HS-5 (cell line): ENCODE measurements at regions not wholly inside any gene's neighbourhood (a gene's known extent, or its start where the extent isn't known, plus 50 kb on each side); places are given as distances from the start of the nearest gene placed in this dataset.

Source experiments
- DNase-seq: peaks from one replicate; pipeline ENCODE4 v3.0.0-alpha.2; 2012; ENCODE audit warnings: low read depth

DNA sequence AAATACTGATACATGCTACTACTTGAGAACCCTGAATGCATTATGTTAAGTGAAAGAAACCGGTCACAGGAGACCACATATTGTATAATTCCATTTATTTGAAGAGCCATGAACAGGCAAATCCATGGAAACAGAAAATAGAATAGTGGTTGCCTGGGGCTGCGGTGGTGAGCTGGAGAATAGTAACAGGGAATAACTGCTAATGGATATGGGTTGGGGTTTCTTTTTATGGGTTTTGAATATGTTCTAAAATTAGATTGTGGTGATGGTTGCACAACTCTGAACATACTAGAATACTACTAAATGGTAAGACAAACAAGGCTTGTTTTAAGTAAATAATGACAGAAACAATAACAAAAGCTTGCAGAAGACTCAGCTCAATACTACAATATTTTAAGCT is 293.0 kb downstream of the BTG1 start:
- no peak for DNase-seq

GRCh38 chr12:91851741-91852477 is 293.7 kb downstream of the BTG1 start:
- no peak for DNase-seq

DNA sequence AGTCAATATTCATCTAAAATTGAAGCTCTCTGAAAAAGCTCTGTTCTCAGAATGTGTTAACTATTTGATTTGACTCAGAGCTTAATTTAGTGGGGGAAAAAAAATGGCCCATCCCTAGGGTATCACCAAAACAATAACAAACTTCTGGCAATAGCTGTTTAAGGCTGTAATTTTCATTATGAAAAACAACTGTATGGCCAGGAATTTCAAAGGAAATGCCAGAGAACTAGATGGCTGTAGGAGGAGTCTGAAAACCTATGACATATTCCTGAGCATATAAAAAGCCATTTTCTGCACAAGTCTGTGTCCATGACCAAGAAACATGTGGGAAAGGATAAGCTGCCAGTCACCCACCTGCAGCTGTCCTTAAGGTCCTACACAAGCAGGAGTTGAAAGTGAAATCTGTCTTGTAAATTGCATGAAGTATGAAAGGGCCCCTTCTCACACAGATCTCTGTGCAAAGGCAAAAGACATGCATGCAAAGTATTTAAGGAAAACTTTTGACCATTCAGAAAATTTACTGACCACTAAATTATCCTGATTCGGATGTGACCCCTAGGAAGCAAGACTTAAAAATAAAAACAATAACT is 299.1 kb downstream of the BTG1 start:
- DNase-seq = no peak

- no peak for DNase-seq
Measured at GRCh38 chr12:91845365-91845764, 300.3 kb downstream of the BTG1 start.

GRCh38 chr12:91841822-91842221 is 303.8 kb downstream of the BTG1 start:
- DNase-seq = no peak

DNA sequence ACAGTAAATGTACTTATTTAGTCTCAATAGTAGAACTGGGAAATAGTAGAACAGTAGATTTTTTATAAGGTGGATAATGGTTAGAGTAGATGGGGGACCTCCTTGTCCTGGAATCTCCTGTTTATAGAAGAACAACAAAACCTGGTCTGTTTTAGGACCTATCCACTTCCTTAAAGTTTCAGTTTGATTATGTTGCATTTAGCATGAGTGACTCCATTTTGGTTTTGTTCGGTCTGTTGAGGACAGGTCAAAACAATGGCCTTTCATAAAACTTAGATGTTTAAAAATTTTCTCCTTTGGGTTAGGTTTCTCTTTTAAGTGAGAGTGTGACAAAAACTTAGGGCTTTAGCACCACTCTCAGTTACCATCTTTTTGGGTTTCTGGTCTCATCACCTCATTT is 308.9 kb downstream of the BTG1 start:
- DNase-seq = no peak

- no peak for DNase-seq
Measured at GRCh38 chr12:91836264-91836663, 309.4 kb downstream of the BTG1 start.

- no peak for DNase-seq
Measured at GRCh38 chr12:91835693-91836092, 310.0 kb downstream of the BTG1 start.

GRCh38 chr12:91833780-91834359 is 311.8 kb downstream of the BTG1 start:
- no peak for DNase-seq

DNA sequence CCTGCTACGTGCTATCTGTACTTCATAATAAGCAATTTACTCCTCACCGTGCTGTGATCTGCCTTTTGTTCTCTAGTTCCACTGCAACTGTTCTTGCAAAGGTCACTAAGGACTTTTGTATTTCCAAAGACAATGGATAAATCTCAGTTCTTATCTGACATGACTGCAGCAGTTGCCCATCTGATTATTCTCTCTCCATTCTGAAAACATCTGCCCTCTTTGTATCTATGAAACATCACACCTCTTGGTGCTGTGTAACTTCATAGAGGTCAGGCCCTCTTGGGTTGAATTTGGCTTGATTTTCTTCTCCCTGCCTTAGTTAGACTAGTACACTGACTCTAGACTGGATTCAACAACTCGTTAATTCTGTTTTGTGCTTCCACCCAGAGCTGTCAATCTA is 319.6 kb downstream of the BTG1 start:
- DNase-seq = no peak

- no peak for DNase-seq
Measured at GRCh38 chr12:91824991-91825390, 320.7 kb downstream of the BTG1 start.

DNA sequence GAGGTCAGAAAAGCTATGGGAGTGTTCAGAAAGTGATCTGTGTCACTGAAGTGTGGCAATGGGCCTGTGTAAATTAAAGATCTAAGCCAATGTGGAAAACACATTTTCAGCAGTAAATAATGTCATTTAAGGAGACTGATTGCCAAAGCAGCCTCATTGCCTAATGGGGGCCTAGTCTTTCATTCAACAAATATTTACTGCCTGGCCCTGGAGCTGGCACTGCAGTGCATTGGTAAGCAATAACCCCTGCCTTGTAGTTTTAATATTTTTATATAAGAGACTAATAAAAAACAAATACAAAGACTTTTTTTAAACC is 326.6 kb downstream of the BTG1 start:
- DNase-seq = no peak

DNA sequence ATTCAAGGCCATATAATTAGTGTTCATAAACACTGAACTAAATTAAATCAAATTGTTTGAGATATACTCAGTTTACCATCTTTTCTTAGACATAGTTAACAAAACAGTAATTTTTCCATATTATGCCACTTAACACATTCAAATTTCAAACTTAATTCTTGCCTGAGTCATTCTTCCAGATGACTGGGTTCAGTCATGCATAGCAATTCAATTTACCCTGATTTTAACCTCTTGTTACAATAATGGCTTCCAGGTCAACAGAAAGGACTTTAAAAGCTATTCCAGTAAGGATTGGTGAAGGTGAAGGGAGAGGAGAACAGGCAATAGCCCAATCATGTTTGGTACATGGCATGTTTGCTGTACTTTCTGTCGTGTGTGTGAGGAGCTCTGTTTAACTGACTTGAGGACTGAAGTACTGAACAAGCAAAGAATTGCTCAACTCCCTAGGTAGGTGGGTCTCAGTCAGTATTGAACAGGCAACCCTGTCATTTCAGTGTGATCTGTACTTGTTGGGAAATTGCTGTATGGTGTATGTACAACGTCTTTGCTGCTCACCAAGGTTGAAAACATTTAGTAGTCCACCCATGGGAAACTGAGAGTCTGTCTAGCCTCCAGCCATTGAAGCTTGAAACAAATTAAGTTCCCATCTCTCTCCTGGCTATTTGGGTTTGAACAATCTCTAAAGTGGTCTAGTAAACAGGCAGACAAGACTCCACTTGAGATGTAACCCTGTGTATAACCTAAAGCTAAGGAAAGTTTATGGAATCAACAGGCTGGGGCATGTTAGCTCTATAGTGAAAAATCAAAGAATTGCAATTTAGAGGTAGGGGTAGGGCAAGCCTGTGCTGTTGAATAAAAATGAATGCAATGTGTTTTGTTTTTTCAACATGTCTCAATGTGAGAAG is 327.2 kb downstream of the BTG1 start:
- DNase-seq = no peak

DNA sequence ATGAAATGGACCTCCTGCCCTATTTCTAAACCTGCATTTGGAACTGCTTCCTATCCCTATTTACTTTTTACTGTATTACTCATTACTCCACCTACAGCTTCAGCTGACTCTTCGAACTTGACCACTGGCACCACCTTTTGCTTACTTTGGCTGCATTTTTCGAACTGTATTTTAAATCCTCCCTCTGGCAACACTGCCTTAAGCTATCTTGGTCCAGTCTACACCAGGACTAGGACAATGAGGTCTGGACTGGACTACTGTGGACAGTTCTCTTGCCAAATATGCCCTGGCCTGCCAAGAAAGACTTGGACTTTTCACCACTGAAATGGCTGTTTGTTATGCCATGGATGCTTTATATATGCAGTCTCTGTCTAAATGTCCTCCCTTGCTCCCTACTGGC is 328.1 kb downstream of the BTG1 start:
- DNase-seq = no peak

- peak; percentile 24 for DNase-seq
Measured at GRCh38 chr12:91813701-91814100, 331.9 kb downstream of the BTG1 start.

DNA sequence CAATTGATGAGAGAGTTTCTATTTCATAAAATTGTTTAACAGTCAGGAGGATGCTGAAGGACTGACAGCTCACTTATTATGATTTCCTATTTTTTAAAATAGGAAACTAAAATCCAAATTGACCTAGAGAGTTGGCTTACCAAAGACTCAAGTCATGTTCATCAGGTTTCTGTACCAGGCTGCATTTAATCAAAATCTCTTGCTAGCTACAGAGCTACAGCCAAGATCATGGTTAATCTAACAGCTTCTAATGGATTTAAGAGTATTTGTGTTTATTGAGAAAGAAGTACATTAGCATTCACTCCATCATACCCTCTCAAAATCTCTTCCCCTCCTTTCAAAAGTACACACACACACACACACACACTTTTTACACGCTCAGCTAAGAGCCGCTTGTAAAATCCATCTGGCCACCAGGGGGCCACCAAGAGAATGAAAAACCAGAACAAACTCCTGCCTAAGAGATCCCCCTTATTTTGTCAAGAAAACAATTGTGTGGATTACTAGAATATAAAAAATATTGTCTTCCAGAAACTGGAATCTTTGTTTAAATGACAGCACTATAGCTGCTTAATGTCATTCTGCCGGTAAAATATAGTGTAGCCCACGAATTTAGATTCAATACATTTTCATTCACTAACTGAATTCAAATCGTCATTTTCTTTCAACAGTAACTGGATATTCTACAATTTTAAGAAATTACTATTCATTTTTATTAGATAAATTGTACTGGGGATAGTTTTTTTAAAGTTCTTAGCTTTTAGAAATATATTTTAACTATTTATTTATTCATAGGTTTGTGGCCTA is 334.0 kb downstream of the BTG1 start:
- peak; percentile 15 for DNase-seq

DNA sequence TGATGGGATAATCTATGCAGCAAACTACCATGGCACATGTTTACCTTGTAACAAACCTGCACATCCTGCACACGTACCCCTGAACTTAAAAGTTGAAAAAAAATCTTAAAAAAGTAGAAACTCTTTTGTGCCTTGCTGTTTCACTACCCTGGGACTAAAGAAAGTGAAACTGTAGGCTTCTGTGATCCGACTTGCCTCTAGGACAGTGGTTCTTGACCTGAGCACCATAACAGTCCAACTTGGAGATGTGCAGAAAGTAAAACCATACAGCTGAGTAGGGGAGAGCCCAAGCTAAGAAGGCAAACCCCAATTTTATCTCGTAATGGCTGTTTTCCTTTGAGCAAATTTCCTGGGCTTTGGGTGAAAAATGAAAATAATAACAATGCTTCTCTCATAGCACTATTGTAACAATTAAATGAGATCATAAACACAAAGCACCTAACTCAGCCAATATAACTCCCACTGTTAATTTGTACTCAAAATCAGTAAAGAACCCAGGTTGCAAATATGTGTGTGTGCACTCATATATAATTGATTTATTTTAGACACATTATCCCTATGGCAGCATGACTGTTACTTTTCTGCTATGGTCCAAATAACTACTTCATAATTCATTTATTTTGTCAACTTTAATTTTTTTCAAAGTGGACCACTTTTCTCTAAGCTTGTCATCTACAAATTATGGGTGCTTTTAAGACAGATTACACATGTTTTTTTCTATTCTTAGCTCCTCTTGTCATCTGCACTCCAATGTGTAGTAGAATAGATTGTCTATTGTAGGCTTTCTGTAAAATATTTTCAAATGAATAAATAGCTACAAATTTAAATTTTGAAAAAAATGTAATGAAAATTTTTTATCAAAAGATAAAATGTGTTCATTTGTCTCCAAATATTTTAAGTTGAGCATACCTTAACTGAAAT is 334.9 kb downstream of the BTG1 start:
- no peak for DNase-seq

GRCh38 chr12:91810077-91810476 is 335.6 kb downstream of the BTG1 start:
- DNase-seq = no peak

DNA sequence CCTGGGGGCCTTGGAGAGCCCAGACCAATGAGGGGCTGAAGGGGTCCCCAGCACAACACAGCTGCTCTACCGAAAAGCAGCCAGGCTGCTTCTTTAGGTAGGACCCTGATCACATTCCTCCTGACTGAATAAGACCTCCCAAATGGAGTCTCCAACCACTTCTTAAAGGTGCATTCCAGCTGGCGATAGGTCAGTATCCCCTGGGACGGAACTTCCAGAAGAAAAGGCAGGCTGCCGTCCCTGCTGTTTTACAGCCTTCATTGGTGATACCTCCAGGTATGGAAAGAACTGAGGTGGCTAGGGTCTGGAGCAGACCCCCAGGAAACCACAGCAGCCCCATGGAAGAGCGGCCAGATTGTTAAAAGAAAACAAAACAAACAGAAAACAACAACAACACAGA is 340.6 kb downstream of the BTG1 start:
- no peak for DNase-seq

DNA sequence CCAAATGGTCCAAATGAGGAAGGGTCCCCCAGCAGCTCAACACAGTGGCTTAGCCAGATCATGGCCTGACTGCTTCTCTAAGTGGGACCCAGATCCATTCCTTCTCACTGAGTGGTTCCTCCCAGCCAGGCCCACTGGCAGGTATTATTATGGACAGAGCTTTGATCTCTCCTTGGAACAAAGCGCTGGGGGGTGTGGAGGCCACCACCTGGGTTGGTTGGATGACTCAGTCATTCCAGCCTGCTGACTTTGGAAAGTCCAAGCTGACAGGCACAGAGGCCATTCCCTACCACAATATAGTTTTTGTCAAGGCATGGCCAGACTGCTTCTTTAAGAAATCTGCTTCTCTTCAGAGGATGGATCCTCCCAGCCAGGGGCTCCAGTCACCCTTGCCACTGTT is 341.1 kb downstream of the BTG1 start:
- DNase-seq = no peak

DNA sequence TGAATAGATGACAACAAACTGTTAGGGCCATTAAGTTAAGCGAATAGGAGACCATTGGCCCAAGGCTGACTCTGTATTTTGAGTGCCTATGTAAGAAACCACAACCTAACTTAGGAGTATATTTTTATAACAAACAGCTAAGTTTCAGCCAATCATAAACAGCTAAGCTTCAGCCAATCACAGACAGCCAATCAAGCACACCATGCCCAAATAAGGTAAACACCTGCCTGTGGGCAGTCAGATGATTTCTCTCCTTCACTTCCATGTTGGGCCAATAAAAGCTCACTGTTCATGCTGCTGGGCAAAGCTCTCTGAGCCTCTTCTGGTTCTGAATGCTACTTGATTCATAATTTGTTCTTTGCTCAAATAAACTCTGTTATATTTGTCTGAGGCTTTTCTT is 344.6 kb downstream of the BTG1 start:
- no peak for DNase-seq
